IPS-20b (cell line): ENCODE measurements at regions not wholly inside any gene's neighbourhood (a gene's known extent, or its start where the extent isn't known, plus 50 kb on each side); places are given as distances from the start of the nearest gene placed in this dataset.
"Not testable (repeated sequence)": the region's sequence is repeated elsewhere in the genome, so short reads cannot be mapped to it uniquely, and the experiment has no call there.

ENCODE experiments used
- H3K27ac ChIP-seq: one replicate; pipeline ENCODE4 v1.5.1; 2013; ENCODE audit warnings: low read length
- H3K27me3 ChIP-seq: 2 replicates; pipeline ENCODE4 v1.6.1; 2013; ENCODE audit warnings: mild to moderate bottlenecking, low read length, inconsistent platforms; ENCODE audit not compliant: insufficient read depth
- H3K36me3 ChIP-seq: 2 replicates; pipeline ENCODE4 v1.6.1; 2013; ENCODE audit warnings: low read depth, mild to moderate bottlenecking, inconsistent platforms, low read length, moderate library complexity; ENCODE audit not compliant: insufficient read depth
- H3K4me1 ChIP-seq: 2 replicates; pipeline ENCODE4 v1.6.1; 2013; ENCODE audit warnings: mild to moderate bottlenecking, control low read depth, inconsistent platforms, low read length, moderate library complexity; ENCODE audit not compliant: insufficient read depth
- H3K4me3 ChIP-seq: 2 replicates; pipeline ENCODE4 v1.5.1; 2013; ENCODE audit warnings: mild to moderate bottlenecking, low read length, inconsistent platforms
- H3K9ac ChIP-seq: 2 replicates; pipeline ENCODE4 v1.6.1; 2013; ENCODE audit warnings: low read depth, mild to moderate bottlenecking, inconsistent platforms, low read length, moderate library complexity
- H3K9me3 ChIP-seq: 2 replicates; pipeline ENCODE4 v1.6.1; 2013; ENCODE audit warnings: mild to moderate bottlenecking, low read depth, low read length, inconsistent platforms; ENCODE audit not compliant: insufficient read depth

GRCh38 chrX:37904833-37905232 is 57.5 kb upstream of the DYNLT3 start:
- Histone ChIP-seq H3K27me3 (peaks cover 14% of the 10 kb centered on the region), H3K9me3 (no peaks in the 10 kb centered on the region), H3K9ac (no peak overlapping the region), H3K4me3 (no peak overlapping the region), H3K36me3 (no peaks in the 10 kb centered on the region), H3K27ac (no peak overlapping the region), H3K4me1 (peaks cover 2% of the 10 kb centered on the region; the same call in 1 of the 2 replicates)

DNA sequence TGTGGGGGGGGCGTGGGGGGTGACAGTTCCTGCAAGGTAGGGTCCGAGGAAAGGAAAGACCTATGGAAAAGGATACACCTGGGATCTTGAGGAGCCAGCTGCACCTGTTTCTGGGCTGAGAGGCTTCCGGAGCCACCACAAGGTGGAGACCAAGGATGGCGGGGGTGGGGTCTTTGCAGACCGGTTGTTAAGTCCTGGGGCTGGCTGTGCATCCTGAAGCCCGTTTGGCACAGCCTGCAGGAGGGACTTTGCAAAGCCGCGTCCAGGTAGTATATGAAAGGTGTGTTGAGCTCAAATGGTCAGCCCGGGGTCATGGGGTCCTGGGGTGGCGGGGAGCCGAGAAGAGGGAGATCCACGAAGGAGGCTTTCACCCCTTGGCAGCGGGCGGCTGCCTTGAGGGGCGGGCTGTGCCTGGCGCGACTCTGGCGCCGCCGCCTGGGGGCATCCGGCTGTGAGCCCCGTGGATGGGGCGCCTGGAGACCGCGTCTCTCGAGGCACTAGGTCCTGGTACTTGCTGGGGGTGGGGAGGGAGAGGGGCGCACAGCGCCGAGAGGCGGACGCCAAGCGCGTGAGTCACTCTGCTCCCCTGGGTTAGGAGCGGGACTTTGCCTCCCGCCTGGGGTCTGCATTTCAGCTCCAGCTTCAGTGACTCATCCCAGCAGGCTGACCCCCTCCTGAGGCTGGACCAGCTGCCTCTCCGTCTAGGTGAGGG is 58.2 kb upstream of the DYNLT3 start:
- Histone ChIP-seq H3K4me1 (peaks cover 2% of the 10 kb centered on the region; the same call in 1 of the 2 replicates), H3K9me3 (no peaks in the 10 kb centered on the region), H3K27ac (no peak overlapping the region), H3K4me3 (peak overlapping the region; percentile 75), H3K9ac (peak overlapping the region; percentile 51; the same call in 1 of the 2 replicates), H3K27me3 (peaks cover 14% of the 10 kb centered on the region), H3K36me3 (no peaks in the 10 kb centered on the region)

DNA sequence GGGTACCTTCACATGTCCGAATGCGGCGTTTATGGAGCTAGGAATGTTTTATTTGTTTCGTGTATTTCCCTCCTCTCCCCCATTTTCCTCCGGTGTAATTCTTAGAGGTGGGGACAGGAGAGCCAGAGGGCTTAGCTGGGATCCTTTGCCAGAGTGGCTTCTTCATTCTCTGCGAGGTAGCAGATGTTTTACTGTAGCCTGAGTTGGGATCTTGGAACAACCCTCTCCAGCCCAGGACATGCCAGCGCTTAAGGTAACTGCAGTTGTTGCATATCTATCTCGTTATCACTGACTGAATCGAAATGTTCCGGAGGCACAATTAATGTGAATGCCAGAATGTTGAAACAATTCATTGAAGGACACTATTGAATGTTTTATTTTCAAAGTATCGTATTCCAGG is 59.0 kb upstream of the DYNLT3 start:
- H3K4me1 ChIP-seq = peaks cover 2% of the 10 kb centered on the region; the same call in 1 of the 2 replicates
- H3K9ac ChIP-seq = peak overlapping the region; percentile 51; the same call in 1 of the 2 replicates
- H3K27me3 ChIP-seq = peaks cover 14% of the 10 kb centered on the region
- no peak overlapping the region for H3K27ac ChIP-seq
- H3K9me3 ChIP-seq = no peaks in the 10 kb centered on the region
- H3K36me3 ChIP-seq = no peaks in the 10 kb centered on the region
- H3K4me3 ChIP-seq = peak overlapping the region; percentile 75

- H3K4me3 ChIP-seq = no peak overlapping the region
- H3K9me3 ChIP-seq = no peaks in the 10 kb centered on the region
- H3K4me1 ChIP-seq = peaks cover 2% of the 10 kb centered on the region; the same call in 1 of the 2 replicates
- no peak overlapping the region for H3K9ac ChIP-seq
- peaks cover 14% of the 10 kb centered on the region for H3K27me3 ChIP-seq
- no peak overlapping the region for H3K27ac ChIP-seq
- H3K36me3 ChIP-seq = no peaks in the 10 kb centered on the region
Observed at GRCh38 chrX:37910186-37910585, 62.8 kb upstream of the DYNLT3 start.

GRCh38 chrX:37912304-37912703 is 64.9 kb upstream of the DYNLT3 start:
- H3K27me3 ChIP-seq = peaks cover under 1% of the 10 kb centered on the region; the same call in 1 of the 2 replicates
- H3K9me3 ChIP-seq = no peaks in the 10 kb centered on the region
- H3K36me3 ChIP-seq = no peaks in the 10 kb centered on the region
- no peak overlapping the region for H3K4me3 ChIP-seq
- H3K27ac ChIP-seq = no peak overlapping the region
- no peak overlapping the region for H3K9ac ChIP-seq
- no peaks in the 10 kb centered on the region for H3K4me1 ChIP-seq

DNA sequence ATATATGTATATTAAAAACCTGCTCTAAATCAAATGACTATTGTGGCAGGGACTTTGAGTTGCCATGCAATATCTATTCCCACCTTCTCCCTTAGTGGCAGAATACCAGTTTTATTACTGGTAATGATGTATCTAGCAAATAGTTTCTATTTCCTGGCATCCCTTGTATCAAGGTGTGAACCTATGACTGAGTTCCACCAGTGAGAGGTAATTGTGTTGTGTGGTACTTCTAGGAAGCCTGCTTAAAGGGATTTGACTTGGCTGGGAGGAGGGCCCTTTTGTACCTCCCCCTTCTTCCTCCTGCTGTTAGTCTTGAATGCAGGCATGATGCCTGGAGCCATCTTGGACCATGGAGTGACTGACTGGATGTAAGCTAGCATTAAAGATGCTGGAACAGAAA is 65.4 kb upstream of the DYNLT3 start:
- no peak overlapping the region for H3K4me3 ChIP-seq
- H3K27me3 ChIP-seq = no peaks in the 10 kb centered on the region
- no peak overlapping the region for H3K27ac ChIP-seq
- no peaks in the 10 kb centered on the region for H3K9me3 ChIP-seq
- no peaks in the 10 kb centered on the region for H3K36me3 ChIP-seq
- no peaks in the 10 kb centered on the region for H3K4me1 ChIP-seq
- no peak overlapping the region for H3K9ac ChIP-seq

GRCh38 chrX:37918168-37918567 is 70.8 kb upstream of the DYNLT3 start:
- no peak overlapping the region for H3K4me3 ChIP-seq
- no peaks in the 10 kb centered on the region for H3K4me1 ChIP-seq
- no peaks in the 10 kb centered on the region for H3K36me3 ChIP-seq
- H3K9me3 ChIP-seq = peaks cover 7% of the 10 kb centered on the region; the same call in 1 of the 2 replicates
- H3K27ac ChIP-seq = no peak overlapping the region
- no peaks in the 10 kb centered on the region for H3K27me3 ChIP-seq
- no peak overlapping the region for H3K9ac ChIP-seq

DNA sequence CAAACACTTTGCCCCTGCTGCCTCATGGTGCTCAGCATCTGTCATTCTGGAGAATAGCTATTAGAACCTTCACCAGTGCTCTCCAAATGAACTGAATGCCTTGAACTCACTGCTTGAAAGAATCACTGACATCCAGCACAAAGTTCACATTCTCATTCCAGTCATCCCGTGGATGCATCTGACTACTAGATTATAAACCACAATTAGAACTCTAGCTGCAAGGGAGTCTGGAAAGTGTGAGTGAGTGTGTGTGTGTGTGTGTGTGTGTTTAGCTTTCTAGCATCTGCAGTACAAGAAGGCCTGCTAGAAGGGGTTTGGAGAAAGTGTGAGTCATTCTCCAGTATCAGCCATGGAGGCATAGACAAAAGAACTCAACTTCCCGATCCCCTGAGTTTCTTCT is 71.3 kb upstream of the DYNLT3 start:
- H3K4me1 ChIP-seq = no peaks in the 10 kb centered on the region
- no peak overlapping the region for H3K4me3 ChIP-seq
- H3K36me3 ChIP-seq = no peaks in the 10 kb centered on the region
- no peaks in the 10 kb centered on the region for H3K27me3 ChIP-seq
- peaks cover 7% of the 10 kb centered on the region; the same call in 1 of the 2 replicates for H3K9me3 ChIP-seq
- H3K9ac ChIP-seq = no peak overlapping the region
- H3K27ac ChIP-seq = no peak overlapping the region

DNA sequence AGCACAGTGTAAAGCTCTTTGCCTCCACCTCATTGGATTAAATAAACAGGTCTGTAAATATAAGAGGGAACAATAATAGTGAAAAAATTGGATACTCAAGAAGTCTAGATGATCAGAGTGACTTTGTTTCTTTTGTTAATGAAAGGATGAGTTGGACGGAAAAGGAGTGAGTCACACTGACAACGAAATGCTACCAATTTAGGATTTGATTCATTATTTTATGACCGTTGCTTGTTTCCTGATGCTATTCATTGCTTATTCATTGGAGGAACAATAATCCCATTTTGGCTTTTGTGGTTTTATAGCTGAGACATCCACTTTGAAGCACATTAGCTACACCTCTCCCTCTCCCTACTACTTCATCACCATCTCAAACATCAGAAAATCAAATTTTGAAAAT is 74.4 kb upstream of the DYNLT3 start:
- H3K4me3 ChIP-seq = no peak overlapping the region
- H3K36me3 ChIP-seq = no peaks in the 10 kb centered on the region
- H3K27ac ChIP-seq = no peak overlapping the region
- H3K9me3 ChIP-seq = peaks cover 7% of the 10 kb centered on the region; the same call in 1 of the 2 replicates
- H3K9ac ChIP-seq = no peak overlapping the region
- no peaks in the 10 kb centered on the region for H3K27me3 ChIP-seq
- no peaks in the 10 kb centered on the region for H3K4me1 ChIP-seq

- Histone ChIP-seq H3K27ac (no peak overlapping the region), H3K27me3 (no peaks in the 10 kb centered on the region), H3K36me3 (no peaks in the 10 kb centered on the region), H3K9me3 (peaks cover 7% of the 10 kb centered on the region; the same call in 1 of the 2 replicates), H3K9ac (no peak overlapping the region), H3K4me1 (no peaks in the 10 kb centered on the region), H3K4me3 (no peak overlapping the region)
Observed at GRCh38 chrX:37922928-37923327, 75.6 kb upstream of the DYNLT3 start.

GRCh38 chrX:37925761-37926160 is 78.4 kb upstream of the DYNLT3 start:
- H3K9me3 ChIP-seq, H3K4me3 ChIP-seq, H3K27ac ChIP-seq, H3K4me1 ChIP-seq, H3K27me3 ChIP-seq, H3K9ac ChIP-seq, H3K36me3 ChIP-seq: not testable (repeated sequence)

GRCh38 chrX:37926700-37927099 is 79.3 kb upstream of the DYNLT3 start:
- H3K4me1 ChIP-seq = no peaks in the 10 kb centered on the region
- H3K27ac ChIP-seq = no peak overlapping the region
- H3K27me3 ChIP-seq = no peaks in the 10 kb centered on the region
- H3K4me3 ChIP-seq = no peak overlapping the region
- H3K9ac ChIP-seq = no peak overlapping the region
- no peaks in the 10 kb centered on the region for H3K36me3 ChIP-seq
- no peaks in the 10 kb centered on the region for H3K9me3 ChIP-seq
